GM23338 (cell line): ENCODE measurements at regions not wholly inside any gene's neighbourhood (a gene's known extent, or its start where the extent isn't known, plus 50 kb on each side); places are given as distances from the start of the nearest gene placed in this dataset.
A peak's percentile ranks its signal among the peaks of the same experiment; 100 is the strongest.

Experiments used
- ATAC-seq: fragments of 200-7000 bp; cut with Tn5 transposase; 3 replicates; pipeline ENCODE4 v1.9.1; 2020
- DNase-seq: peaks from one replicate; pipeline ENCODE4 v3.0.0-alpha.2; 2015; ENCODE audit warnings: low spot score
- H2AFZ ChIP-seq: fragments of 200-600 bp; sonication (generic); 2 replicates; pipeline ENCODE4 v1.8.0; 2016; ENCODE audit warnings: antibody characterized with exemption, mild to moderate bottlenecking, moderate library complexity
- H3F3A ChIP-seq: fragments of 200-600 bp; sonication (generic); replicated peaks from 2 replicates; pipeline ENCODE4 v1.8.0; 2017; ENCODE audit warnings: antibody characterized with exemption, mixed run types, low read depth
- H3K27ac ChIP-seq: fragments of 200-600 bp; sonication (generic); 2 replicates; pipeline ENCODE4 v1.6.1; 2016; ENCODE audit warnings: low read depth
- H3K27me3 ChIP-seq: fragments of 200-600 bp; sonication (generic); 2 replicates; pipeline ENCODE4 v1.8.0; 2016; ENCODE audit warnings: mild to moderate bottlenecking, mixed run types, moderate library complexity; ENCODE audit not compliant: insufficient read depth
- H3K36me3 ChIP-seq: fragments of 200-600 bp; sonication (generic); 2 replicates; pipeline ENCODE4 v1.8.0; 2016; ENCODE audit warnings: mild to moderate bottlenecking; ENCODE audit not compliant: insufficient read depth
- H3K4me1 ChIP-seq: fragments of 200-600 bp; sonication (generic); 2 replicates; pipeline ENCODE4 v1.8.0; 2016; ENCODE audit warnings: mild to moderate bottlenecking, moderate library complexity; ENCODE audit not compliant: insufficient read depth
- H3K4me2 ChIP-seq: fragments of 200-600 bp; sonication (generic); 2 replicates; pipeline ENCODE4 v1.7.1; 2017; ENCODE audit warnings: mixed run types
- H3K4me3 ChIP-seq: fragments of 200-600 bp; sonication (generic); 2 replicates; pipeline ENCODE4 v1.6.1; 2016; ENCODE audit warnings: mixed run types
- H3K79me2 ChIP-seq: fragments of 200-600 bp; sonication (generic); replicated peaks from 2 replicates; pipeline ENCODE4 v1.8.0; 2017; ENCODE audit warnings: mild to moderate bottlenecking; ENCODE audit not compliant: insufficient read depth
- H3K9me2 ChIP-seq: fragments of 200-600 bp; sonication (generic); 2 replicates; pipeline ENCODE4 v1.8.0; 2017; ENCODE audit not compliant: insufficient read depth
- H4K20me1 ChIP-seq: fragments of 200-600 bp; sonication (generic); replicated peaks from 2 replicates; pipeline ENCODE4 v1.8.0; 2017; ENCODE audit warnings: mild to moderate bottlenecking; ENCODE audit not compliant: insufficient read depth
- H3K27ac Mint-ChIP-seq: 2 replicates; pipeline ENCODE4 v1.8.0; 2020; ENCODE audit warnings: inconsistent platforms, mild to moderate bottlenecking, moderate library complexity, mixed read lengths
- H3K27me3 Mint-ChIP-seq: 3 replicates; pipeline ENCODE4 v1.8.0; 2022; ENCODE audit warnings: low read depth, mild to moderate bottlenecking, moderate library complexity, mixed read lengths, inconsistent platforms; ENCODE audit not compliant: insufficient read depth, poor library complexity
- H3K36me3 Mint-ChIP-seq: 3 replicates; pipeline ENCODE4 v1.8.0; 2021; ENCODE audit warnings: low read depth, mild to moderate bottlenecking, inconsistent platforms, moderate library complexity, mixed read lengths
- H3K4me1 Mint-ChIP-seq: 3 replicates; pipeline ENCODE4 v1.8.0; 2020; ENCODE audit warnings: mild to moderate bottlenecking, inconsistent platforms, mixed read lengths
- H3K4me3 Mint-ChIP-seq: 3 replicates; pipeline ENCODE4 v1.8.0; 2021; ENCODE audit warnings: moderate library complexity, mild to moderate bottlenecking, inconsistent platforms, mixed read lengths
- H3K9me3 Mint-ChIP-seq: 3 replicates; pipeline ENCODE4 v1.8.0; 2020; ENCODE audit warnings: moderate library complexity, mild to moderate bottlenecking, inconsistent platforms, mixed read lengths
- CREB1 ChIP-seq: fragments of 250-450 bp; sonication (Bioruptor Pico); IDR thresholded peaks from 2 replicates; pipeline ENCODE4 v1.5.0; 2020; ENCODE audit warnings: low read depth, mild to moderate bottlenecking, moderate library complexity
- EZH2 ChIP-seq: fragments of 200-600 bp; sonication (generic); IDR thresholded peaks from one replicate; pipeline ENCODE4 v1.8.0; 2017; ENCODE audit warnings: antibody characterized with exemption, mild to moderate bottlenecking, low read depth; ENCODE audit not compliant: unreplicated experiment
- EZH2phosphoT487 ChIP-seq: fragments of 200-600 bp; sonication (generic); IDR thresholded peaks from one replicate; pipeline ENCODE4 v1.8.1; 2018; ENCODE audit warnings: antibody characterized with exemption; ENCODE audit not compliant: unreplicated experiment
- JUNB ChIP-seq: IDR thresholded peaks from one replicate; pipeline ENCODE4 v1.6.1; 2016; ENCODE audit warnings: antibody characterized with exemption; ENCODE audit not compliant: unreplicated experiment
- NANOG ChIP-seq: IDR thresholded peaks from 2 replicates; pipeline ENCODE4 v1.6.1; 2016; ENCODE audit warnings: antibody characterized with exemption, borderline replicate concordance
- POLR2AphosphoS5 ChIP-seq: IDR thresholded peaks from 2 replicates; pipeline ENCODE4 v1.6.1; 2016; ENCODE audit warnings: antibody characterized with exemption, low read depth
- STAT1 ChIP-seq: IDR thresholded peaks from one replicate; pipeline ENCODE4 v1.6.1; 2016; ENCODE audit warnings: antibody characterized with exemption; ENCODE audit not compliant: unreplicated experiment
- ZNF114 ChIP-seq: fragments of 250-450 bp; sonication (Bioruptor Pico); IDR thresholded peaks from 2 replicates; pipeline ENCODE4 v1.5.0; 2020; ENCODE audit warnings: mild to moderate bottlenecking, moderate library complexity
- ZNF331 ChIP-seq: fragments of 250-450 bp; sonication (Bioruptor Pico); IDR thresholded peaks from 2 replicates; pipeline ENCODE4 v1.5.0; 2020; ENCODE audit warnings: low read depth, mild to moderate bottlenecking, moderate library complexity
- TF ChIP-seq, protein P1 (sequence below): IDR thresholded peaks from one replicate; pipeline ENCODE4 v1.6.1; 2018; ENCODE audit warnings: antibody characterized with exemption; ENCODE audit not compliant: unreplicated experiment
- TF ChIP-seq, protein P2 (sequence below), 2 experiments: fragments of 200-600 bp in 1 of 2; sonication (generic) in 1 of 2; conservative IDR thresholded peaks; 2 replicates each; pipeline versions ENCODE4 v1.5.1 to v1.6.1; 2016 to 2017; ENCODE audit warnings: antibody characterized with exemption in 2 of 2, low read depth in 2 of 2, mild to moderate bottlenecking in 2 of 2, moderate library complexity in 1 of 2
- TF ChIP-seq, protein P3 (sequence below): IDR thresholded peaks from 2 replicates; pipeline ENCODE4 v1.6.1; 2016; ENCODE audit warnings: antibody characterized with exemption

DNA sequence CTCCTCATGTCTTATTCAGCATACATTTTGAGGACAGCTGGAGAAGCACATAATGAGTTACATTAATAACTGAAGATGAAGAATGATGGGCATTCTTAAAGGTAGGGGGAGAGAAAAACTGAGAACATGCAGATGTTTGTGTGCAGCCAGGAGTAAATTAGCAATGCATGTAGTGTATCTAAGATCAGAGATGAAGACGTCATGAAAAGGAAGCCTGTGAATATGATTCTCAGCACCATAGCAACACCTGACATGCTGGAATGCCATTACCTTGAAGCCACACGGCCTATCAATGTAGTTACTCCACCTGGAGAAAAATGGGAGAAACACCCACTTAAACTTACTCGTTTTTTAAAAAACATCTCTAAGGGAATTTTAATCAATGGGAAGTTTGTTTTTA, 607.1 kb downstream of the PTPRC start:
- no peak overlapping the region for H3K27ac Mint-ChIP-seq
- peak; percentile 3 for DNase-seq
- no peak for ATAC-seq
- Histone ChIP-seq H3K4me1 (no peaks in the 10 kb centered on the region), H3K36me3 (no peaks in the 10 kb centered on the region), H2AFZ (no peak overlapping the region), H4K20me1 (no peaks in the 10 kb centered on the region), H3K4me2 (no peak overlapping the region), H3K4me3 (no peak overlapping the region), H3K27me3 (no peaks in the 10 kb centered on the region), H3K27ac (no peak overlapping the region), H3K79me2 (no peaks in the 10 kb centered on the region), H3K9me2 (peaks cover 7% of the 10 kb centered on the region), H3F3A (no peaks in the 10 kb centered on the region)
- no peak for TF ChIP-seq ZNF114 (CRISPR knock-in tag)
- TF ChIP-seq ZNF331, result no peak
- TF ChIP-seq NANOG, result no peak
- TF ChIP-seq JUNB, result no peak
- no peak for TF ChIP-seq POLR2AphosphoS5
- no peak for TF ChIP-seq STAT1
- no peak for TF ChIP-seq EZH2phosphoT487
- TF ChIP-seq, protein P1, sequence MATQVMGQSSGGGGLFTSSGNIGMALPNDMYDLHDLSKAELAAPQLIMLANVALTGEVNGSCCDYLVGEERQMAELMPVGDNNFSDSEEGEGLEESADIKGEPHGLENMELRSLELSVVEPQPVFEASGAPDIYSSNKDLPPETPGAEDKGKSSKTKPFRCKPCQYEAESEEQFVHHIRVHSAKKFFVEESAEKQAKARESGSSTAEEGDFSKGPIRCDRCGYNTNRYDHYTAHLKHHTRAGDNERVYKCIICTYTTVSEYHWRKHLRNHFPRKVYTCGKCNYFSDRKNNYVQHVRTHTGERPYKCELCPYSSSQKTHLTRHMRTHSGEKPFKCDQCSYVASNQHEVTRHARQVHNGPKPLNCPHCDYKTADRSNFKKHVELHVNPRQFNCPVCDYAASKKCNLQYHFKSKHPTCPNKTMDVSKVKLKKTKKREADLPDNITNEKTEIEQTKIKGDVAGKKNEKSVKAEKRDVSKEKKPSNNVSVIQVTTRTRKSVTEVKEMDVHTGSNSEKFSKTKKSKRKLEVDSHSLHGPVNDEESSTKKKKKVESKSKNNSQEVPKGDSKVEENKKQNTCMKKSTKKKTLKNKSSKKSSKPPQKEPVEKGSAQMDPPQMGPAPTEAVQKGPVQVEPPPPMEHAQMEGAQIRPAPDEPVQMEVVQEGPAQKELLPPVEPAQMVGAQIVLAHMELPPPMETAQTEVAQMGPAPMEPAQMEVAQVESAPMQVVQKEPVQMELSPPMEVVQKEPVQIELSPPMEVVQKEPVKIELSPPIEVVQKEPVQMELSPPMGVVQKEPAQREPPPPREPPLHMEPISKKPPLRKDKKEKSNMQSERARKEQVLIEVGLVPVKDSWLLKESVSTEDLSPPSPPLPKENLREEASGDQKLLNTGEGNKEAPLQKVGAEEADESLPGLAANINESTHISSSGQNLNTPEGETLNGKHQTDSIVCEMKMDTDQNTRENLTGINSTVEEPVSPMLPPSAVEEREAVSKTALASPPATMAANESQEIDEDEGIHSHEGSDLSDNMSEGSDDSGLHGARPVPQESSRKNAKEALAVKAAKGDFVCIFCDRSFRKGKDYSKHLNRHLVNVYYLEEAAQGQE, result no peak
- no peak overlapping the region for H3K4me3 Mint-ChIP-seq
- no peaks in the 10 kb centered on the region for H3K36me3 Mint-ChIP-seq
- H3K27me3 Mint-ChIP-seq, result no peaks in the 10 kb centered on the region
- H3K4me1 Mint-ChIP-seq, result peaks cover 10% of the 10 kb centered on the region
- no peaks in the 10 kb centered on the region for H3K9me3 Mint-ChIP-seq

DNA sequence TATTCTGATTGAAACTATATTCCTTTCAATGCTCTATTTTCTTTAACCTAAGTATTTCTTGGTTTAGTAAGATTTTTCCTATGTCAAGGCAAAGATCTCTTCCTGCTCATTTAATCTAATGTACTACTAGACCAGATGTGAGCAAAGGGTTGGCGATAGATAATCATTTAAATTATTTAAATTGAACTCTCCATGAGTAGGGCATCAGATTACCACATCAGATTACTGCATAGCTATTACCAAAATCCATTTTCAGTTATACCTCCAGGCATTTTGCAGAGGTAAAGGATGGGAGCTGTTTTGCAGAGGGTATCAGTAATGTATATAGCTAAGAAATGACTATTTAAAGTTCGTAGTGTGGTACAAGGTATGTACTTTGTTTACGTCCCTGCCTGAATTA, 607.9 kb downstream of the PTPRC start:
- Mint-ChIP-seq H3K27ac (no peak overlapping the region), H3K27me3 (no peaks in the 10 kb centered on the region), H3K36me3 (no peaks in the 10 kb centered on the region), H3K4me1 (peaks cover 10% of the 10 kb centered on the region), H3K4me3 (no peak overlapping the region), H3K9me3 (no peaks in the 10 kb centered on the region)
- no peaks in the 10 kb centered on the region for H3K36me3 ChIP-seq
- H3F3A ChIP-seq, result no peaks in the 10 kb centered on the region
- no peak overlapping the region for H3K4me3 ChIP-seq
- H3K27ac ChIP-seq, result no peak overlapping the region
- peaks cover 7% of the 10 kb centered on the region for H3K9me2 ChIP-seq
- H3K79me2 ChIP-seq, result no peaks in the 10 kb centered on the region
- ATAC-seq, result no peak
- H3K4me2 ChIP-seq, result no peak overlapping the region
- DNase-seq, result no peak
- no peaks in the 10 kb centered on the region for H4K20me1 ChIP-seq
- no peaks in the 10 kb centered on the region for H3K27me3 ChIP-seq
- no peaks in the 10 kb centered on the region for H3K4me1 ChIP-seq
- H2AFZ ChIP-seq, result no peak overlapping the region
- TF ChIP-seq JUNB (no peak), STAT1 (no peak), POLR2AphosphoS5 (no peak), EZH2 (no peak), EZH2phosphoT487 (no peak), NANOG (no peak), CREB1 (CRISPR knock-in tag) (no peak), ZNF114 (CRISPR knock-in tag) (no peak), ZNF331 (no peak)
- TF ChIP-seq, protein P2, sequence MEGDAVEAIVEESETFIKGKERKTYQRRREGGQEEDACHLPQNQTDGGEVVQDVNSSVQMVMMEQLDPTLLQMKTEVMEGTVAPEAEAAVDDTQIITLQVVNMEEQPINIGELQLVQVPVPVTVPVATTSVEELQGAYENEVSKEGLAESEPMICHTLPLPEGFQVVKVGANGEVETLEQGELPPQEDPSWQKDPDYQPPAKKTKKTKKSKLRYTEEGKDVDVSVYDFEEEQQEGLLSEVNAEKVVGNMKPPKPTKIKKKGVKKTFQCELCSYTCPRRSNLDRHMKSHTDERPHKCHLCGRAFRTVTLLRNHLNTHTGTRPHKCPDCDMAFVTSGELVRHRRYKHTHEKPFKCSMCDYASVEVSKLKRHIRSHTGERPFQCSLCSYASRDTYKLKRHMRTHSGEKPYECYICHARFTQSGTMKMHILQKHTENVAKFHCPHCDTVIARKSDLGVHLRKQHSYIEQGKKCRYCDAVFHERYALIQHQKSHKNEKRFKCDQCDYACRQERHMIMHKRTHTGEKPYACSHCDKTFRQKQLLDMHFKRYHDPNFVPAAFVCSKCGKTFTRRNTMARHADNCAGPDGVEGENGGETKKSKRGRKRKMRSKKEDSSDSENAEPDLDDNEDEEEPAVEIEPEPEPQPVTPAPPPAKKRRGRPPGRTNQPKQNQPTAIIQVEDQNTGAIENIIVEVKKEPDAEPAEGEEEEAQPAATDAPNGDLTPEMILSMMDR (conservative IDR thresholded peaks at IDR 0.05; ENCODE audit: low read depth in 2 of 2), result no peak
- TF ChIP-seq, protein P3, sequence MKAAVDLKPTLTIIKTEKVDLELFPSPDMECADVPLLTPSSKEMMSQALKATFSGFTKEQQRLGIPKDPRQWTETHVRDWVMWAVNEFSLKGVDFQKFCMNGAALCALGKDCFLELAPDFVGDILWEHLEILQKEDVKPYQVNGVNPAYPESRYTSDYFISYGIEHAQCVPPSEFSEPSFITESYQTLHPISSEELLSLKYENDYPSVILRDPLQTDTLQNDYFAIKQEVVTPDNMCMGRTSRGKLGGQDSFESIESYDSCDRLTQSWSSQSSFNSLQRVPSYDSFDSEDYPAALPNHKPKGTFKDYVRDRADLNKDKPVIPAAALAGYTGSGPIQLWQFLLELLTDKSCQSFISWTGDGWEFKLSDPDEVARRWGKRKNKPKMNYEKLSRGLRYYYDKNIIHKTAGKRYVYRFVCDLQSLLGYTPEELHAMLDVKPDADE, result no peak
- TF ChIP-seq, protein P1, result no peak
